Occipital lobe (tissue), 1 donor: ENCODE measurements at regions not wholly inside any gene's neighbourhood (a gene's known extent, or its start where the extent isn't known, plus 50 kb on each side); places are given as distances from the start of the nearest gene placed in this dataset.

Source experiments
- DNase-seq: peaks from one replicate; lab custom pipeline; 2025; lab: John Stamatoyannopoulos, UW

DNA sequence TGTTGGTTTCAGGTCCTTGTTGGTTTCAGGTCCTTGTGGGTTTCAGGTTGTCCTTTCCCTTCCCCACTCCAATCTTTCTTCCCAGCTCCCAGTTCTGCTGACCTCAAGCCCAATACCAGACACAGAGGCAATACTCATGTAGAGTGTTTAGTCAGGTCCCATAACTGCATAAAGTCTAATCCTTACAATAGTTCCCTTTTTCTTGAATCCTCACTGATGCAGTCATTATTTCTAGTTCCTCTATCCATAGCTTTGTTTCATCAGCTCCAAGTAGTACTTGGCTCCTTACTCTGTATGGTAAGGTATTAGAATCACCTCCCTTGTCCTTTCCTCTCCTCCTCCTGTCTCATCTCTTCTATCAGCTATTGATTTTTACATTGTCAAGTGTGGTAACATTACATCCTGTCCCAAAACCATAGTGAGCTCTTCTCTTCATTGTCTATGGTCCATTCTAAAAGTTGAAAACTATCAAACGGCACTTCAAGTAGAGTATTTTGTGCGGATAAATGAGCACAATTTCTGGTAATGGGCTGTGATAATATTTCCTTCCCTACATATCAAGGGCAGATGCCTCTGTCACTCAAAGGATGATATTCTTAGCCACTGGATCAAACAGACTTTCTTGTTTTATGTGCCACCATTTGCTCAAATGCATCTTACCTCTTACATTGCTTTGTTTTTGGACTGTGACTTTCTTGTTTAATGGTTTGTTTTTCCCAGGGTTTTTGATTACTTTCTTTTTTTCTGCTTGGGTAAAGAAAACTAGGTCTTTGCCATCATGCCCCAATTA is 57.2 kb upstream of the JDP2 start:
- no peak for DNase-seq

DNA sequence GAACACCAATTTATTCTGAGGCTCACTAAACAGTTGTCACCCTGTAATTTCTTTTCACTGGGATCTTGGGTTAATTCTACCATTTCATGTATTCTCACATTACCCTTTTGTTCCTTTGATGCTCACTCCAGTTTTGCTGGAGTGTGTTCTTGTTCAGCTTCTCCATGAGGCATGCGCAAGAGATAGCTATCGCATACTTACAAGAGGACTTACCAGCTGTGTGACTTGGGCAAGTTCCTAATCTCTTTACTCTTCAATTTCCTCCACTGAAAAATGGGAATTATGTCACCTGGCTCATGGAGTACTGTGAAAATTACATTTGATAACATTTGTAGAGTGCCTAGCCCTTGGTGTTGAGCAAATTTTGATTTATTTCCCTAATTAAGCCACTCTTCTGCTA is 56.5 kb upstream of the JDP2 start:
- no peak for DNase-seq

DNA sequence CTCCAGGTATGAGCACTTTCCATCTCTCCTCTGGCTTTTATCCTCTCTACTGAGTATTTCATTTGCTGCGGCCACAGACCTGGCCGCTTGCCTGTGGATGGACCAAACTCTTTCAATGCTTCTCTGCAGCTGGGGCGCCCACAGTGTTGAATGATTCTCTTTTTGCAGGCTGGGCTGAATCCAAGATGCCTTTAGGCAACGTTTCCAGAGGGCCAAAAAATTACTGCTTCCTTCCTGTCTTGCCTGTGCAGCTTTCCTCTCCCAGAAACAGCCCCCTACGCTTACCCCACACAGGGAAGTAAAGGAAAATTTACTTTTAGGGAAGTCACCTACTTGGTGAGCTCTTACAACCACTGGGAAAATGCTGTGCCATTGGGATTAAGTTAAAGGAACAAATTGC is 55.6 kb upstream of the JDP2 start:
- DNase-seq, result peak; percentile 43

DNA sequence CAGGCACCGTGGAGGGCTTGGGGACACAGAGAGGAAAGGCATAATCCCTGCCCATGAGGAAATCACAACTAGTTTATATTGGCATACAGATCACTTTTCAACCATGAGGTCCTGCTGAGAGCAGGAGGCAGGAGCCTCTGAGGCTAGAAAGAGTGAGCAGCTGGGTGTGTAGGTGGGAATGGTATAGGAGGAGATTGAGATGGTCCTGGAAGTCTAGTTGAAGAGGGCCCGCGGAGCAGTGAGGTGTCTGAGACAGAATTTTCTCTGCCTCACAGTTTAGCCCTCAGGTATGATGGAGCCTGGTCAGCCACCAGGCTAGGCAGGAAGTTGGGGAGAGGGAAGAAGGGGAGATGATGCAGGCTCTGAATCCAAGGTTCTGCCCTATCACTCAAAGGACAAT is 54.7 kb upstream of the JDP2 start:
- no peak for DNase-seq

DNA sequence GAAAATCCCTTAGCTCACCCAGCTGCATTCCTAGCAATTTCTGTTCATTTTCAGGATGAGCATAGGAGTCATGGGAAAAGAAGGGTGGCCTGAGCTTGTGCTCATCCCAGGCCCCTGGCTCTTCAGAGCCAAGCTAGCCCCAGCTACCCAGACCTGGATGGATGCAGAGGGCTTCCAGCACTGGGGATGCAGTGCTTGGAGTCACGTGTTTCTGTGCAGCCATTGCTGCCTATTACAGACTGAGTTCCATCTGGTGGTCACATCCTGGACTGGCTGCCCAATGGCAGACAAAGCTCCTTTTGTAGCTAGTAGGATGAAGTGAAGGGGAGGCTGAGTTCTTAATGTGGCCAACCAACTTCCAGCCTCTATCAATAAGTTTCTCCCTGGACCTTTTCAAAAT is 54.2 kb upstream of the JDP2 start:
- DNase-seq, result no peak

- DNase-seq, result no peak
Observed at GRCh38 chr14:75374911-75375310, 52.9 kb upstream of the JDP2 start.

- no peak for DNase-seq
Observed at GRCh38 chr14:75375983-75376382, 51.8 kb upstream of the JDP2 start.
